Head of caudate nucleus (tissue), 42 donors: ENCODE measurements at regions not wholly inside any gene's neighbourhood (a gene's known extent, or its start where the extent isn't known, plus 50 kb on each side); places are given as distances from the start of the nearest gene placed in this dataset.
"Not testable (repeated sequence)": the region's sequence is repeated elsewhere in the genome, so short reads cannot be mapped to it uniquely, and the experiment has no call there.

ENCODE experiments used
- DNase-seq, 42 donors: peaks; one replicate each; pipeline versions ENCODE4 v3.0.0 to v3.0.0-alpha.2; 2020 to 2021; ENCODE audit warnings: mixed read lengths in 7 of 42
- intact Hi-C: fragments of 100-400 bp; cut with DNase I; formaldehyde crosslinking; loops from one replicate; pipeline ENCODE4 v1.15.0; 2022

GRCh38 chr4:167893531-167893930, 198.8 kb upstream of the ANXA10 start:
- DNase-seq, result no peak
- intact Hi-C loops, result no loop called here

DNA sequence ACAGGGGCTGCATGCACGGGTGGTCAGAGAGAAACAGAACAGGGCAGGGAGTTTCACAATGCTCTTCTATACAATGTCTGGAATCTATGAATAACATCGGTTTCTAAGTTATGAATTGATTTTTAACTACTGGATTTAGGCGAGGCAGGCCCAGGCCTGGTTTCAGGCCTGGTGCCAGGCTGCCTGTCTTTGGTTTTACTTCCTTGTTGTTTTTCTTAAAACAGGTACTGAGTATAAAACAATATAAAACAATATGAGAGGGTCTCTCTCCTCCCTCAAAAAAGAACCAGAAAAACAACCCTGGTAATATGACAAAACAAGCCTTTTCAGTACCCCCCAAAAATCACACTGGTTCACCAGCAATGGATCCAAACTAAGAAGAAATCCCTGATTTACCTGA, 196.1 kb upstream of the ANXA10 start:
- intact Hi-C loops, result not testable (repeated sequence)

DNA sequence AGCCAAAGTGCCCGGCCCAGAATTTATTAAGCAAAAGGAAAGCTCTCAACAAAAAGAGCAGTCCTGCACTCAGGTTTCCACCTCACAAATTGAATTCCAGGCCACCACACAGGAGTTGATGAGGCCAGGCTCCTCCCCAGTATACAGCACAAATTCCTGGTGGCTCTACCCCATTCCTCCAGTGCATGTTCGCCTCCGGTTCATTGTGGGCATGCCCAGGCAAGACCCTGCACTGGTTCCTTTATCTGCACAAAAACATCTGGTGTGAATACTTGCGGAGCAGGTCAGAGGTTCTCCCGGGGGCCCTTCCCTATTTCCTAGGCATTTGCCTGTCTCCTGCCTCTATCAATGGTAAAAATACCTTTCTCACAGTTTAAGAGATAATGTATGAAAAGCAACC, 195.2 kb upstream of the ANXA10 start:
- intact Hi-C loops, result no loop called here
- no peak for DNase-seq

More for the DNA sequence above, 196.1 kb upstream of the ANXA10 start:
- DNase-seq, result not testable (repeated sequence)

GRCh38 chr4:167903291-167903721, 189.0 kb upstream of the ANXA10 start:
- intact Hi-C loops, result no loop called here
- no peak for DNase-seq

DNA sequence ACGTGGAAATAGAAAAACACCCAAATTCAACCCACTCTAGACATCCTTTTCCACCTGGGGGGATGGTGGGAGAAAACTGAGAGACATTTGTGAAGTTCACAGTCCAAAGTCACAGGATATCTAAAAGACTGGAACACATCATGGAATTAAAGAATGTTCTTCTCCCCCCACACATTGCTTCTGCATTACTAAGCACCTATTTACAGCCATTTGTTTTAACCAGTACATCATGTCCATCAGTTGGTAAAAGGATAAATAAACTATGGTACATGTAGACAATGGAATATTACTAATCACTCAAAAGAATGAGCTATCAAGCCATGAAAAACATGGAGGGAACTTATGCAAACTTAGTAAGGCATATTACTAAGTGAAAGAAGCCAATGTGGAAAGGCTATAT, 185.5 kb upstream of the ANXA10 start:
- no peak for DNase-seq
- intact Hi-C loops, result no loop called here

GRCh38 chr4:167908816-167909215, 183.5 kb upstream of the ANXA10 start:
- no peak for DNase-seq
- intact Hi-C loops, result no loop called here

DNA sequence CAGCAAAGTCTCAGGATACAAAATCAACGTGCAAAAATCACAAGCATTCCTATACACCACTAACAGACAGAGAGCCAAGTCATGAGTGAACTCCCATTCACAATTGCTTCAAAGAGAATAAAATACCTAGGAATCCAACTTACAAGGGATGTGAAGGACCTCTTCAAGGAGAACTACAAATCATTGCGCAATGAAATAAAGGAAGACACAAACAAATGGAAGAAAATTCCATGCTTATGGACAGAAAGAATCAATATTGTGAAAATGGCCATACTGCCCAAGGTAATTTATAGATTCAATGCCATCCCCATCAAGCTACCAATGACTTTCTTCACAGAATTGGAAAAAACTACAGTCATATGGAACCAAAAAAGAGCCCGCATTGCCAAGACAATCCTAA, 179.8 kb upstream of the ANXA10 start:
- DNase-seq, intact Hi-C loops: not testable (repeated sequence)

DNA sequence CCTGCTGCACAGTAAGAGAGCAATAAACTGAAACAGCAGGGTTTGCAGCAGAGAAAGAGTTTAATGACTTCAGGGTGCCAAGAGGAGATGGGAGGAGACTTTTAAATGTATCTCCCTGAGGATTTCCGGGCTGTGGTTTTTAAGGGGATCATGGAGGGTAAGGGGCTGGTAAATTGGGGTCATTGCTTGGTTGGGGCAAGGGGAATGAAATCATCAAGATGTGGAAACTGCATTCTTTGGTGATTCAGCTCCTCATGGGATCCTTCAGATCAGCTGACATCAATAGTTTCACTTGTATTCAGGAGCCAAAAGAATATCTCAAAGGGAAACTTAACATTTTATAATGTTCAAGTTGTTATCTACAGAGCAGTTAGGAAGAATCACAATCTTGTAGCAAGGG, 174.3 kb upstream of the ANXA10 start:
- intact Hi-C loops, result no loop called here
- DNase-seq, result no peak

DNA sequence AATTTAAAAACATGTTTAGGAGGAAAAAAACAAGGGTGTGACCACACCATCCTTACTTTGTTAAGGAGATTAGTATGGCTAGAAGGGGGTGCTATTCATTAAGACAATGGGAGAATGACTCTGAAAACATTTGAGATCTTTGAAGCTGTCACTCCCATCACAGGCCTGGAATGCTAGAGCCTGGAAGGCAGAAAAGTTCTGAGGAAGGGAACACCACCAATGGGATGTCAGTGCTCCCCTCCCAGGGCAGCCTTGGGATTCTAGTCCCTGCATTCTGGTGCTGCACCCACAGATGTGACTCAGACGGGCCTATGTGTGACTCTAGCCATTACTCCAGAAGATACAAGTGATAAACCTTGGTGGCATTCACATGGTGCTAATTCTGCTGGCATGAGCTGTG, 162.2 kb upstream of the ANXA10 start:
- intact Hi-C loops, result no loop called here
- DNase-seq, result no peak

DNA sequence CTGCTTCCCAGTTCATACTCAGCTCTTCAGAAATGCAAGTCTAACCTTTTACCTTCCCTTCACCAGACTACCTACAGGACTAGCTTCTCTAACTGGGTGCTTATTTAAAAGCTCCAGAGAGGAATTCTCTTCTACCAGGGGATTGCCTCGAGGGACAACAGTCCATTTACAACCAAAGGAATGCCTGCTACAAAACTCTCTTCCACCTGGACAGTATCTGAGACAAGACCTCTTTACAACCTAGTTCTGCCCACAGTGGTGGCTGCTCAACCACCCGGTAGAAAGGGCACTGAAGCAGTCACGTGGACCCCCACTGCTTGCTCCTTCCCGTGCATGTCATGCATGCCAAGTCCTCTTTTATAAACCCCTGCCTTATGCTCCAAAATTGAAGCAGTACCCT, 158.1 kb upstream of the ANXA10 start:
- DNase-seq, result no peak
- intact Hi-C loops, result no loop called here

- intact Hi-C loops, result no loop called here
- DNase-seq, result no peak
Observed at GRCh38 chr4:167939863-167940616, 152.3 kb upstream of the ANXA10 start.

GRCh38 chr4:167943872-167944505, 148.3 kb upstream of the ANXA10 start:
- intact Hi-C loops, result no loop called here
- no peak for DNase-seq

GRCh38 chr4:167944721-167945120, 147.6 kb upstream of the ANXA10 start:
- DNase-seq, result no peak
- intact Hi-C loops, result no loop called here

GRCh38 chr4:167955006-167955405, 137.3 kb upstream of the ANXA10 start:
- intact Hi-C loops, result no loop called here
- no peak for DNase-seq

GRCh38 chr4:167956676-167957075, 135.7 kb upstream of the ANXA10 start:
- intact Hi-C loops, result no loop called here
- DNase-seq, result no peak

- intact Hi-C loops, result no loop called here
- DNase-seq, result no peak
Observed at GRCh38 chr4:167964766-167965373, 127.5 kb upstream of the ANXA10 start.

DNA sequence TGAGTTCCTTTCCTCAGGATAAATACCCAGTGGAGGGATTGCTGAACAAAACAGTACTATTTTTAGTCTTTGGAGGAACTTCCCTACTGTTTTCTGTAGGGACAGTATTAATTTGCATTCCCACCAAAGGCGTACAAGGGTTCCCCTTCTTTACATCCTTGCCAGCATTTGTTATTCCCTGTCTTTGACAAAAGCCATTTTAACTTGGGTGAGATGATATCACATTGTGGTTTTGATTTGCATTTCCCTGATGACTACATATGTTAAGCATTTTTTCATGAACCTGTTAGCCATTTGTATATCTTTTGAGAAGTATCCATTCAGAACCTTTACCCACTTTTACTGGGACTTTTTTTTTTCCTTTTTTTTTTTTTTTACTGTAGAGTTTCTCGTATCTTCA, 126.2 kb upstream of the ANXA10 start:
- DNase-seq, result no peak
- intact Hi-C loops, result no loop called here

- intact Hi-C loops, result no loop called here
- no peak for DNase-seq
Observed at GRCh38 chr4:167973513-167973912, 118.8 kb upstream of the ANXA10 start.

- no peak for DNase-seq
- intact Hi-C loops, result no loop called here
Observed at GRCh38 chr4:167985565-167985964, 106.8 kb upstream of the ANXA10 start.

GRCh38 chr4:167986044-167986443, 106.3 kb upstream of the ANXA10 start:
- intact Hi-C loops, result no loop called here
- no peak for DNase-seq

DNA sequence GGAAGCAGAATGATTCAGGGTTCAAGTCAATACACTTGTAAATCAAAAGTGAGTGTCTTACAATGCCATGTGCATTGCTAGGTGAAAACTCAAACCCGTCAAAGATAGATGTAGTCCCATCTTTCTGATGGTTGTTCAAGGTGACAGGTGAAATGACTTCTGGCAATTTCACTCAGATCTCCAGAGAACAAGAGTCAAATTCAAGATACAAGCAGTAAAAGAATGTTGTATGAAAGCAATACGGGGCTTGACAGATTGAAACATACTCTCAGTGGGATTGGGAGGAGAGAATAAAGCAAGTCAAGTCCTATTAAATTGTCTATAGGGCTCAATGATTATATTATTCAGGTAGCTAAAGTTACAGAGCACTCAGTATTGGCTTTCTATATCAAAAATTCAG, 105.1 kb upstream of the ANXA10 start:
- no peak for DNase-seq
- intact Hi-C loops, result no loop called here
